Vagina (tissue), 2 donors: ENCODE measurements at regions not wholly inside any gene's neighbourhood (a gene's known extent, or its start where the extent isn't known, plus 50 kb on each side); places are given as distances from the start of the nearest gene placed in this dataset.
"Not testable (repeated sequence)": the region's sequence is repeated elsewhere in the genome, so short reads cannot be mapped to it uniquely, and the experiment has no call there.

ENCODE experiments used
- DNase-seq, 2 donors: peaks; one replicate each; pipeline ENCODE4 v3.0.0-alpha.2; 2017; ENCODE audit errors: extremely low spot score in 2 of 2
- H3K27ac ChIP-seq: fragments of 200-600 bp; sonication (generic); one replicate; pipeline ENCODE4 v1.5.1; 2019
- H3K27me3 ChIP-seq: fragments of 200-600 bp; sonication (generic); one replicate; pipeline ENCODE4 v1.5.1; 2019
- H3K36me3 ChIP-seq, 2 donors: fragments of 200-600 bp; sonication (generic); one replicate each; pipeline ENCODE4 v1.5.1; 2017 to 2019
- H3K4me1 ChIP-seq: fragments of 200-600 bp; sonication (generic); one replicate; pipeline ENCODE4 v1.5.1; 2019
- H3K4me3 ChIP-seq, 2 donors: fragments of 200-600 bp; sonication (generic); 1 replicate in 1 of 2; 2 replicates in 1 of 2; pipeline ENCODE4 v1.5.1; 2016 to 2019
- H3K9me3 ChIP-seq: fragments of 200-600 bp; sonication (generic); one replicate; pipeline ENCODE4 v1.5.1; 2019
- POLR2A ChIP-seq, 2 donors: fragments of 450-650 bp; IDR thresholded peaks; one replicate each; pipeline ENCODE4 v1.6.1; 2017; ENCODE audit warnings: antibody characterized with exemption in 2 of 2, mild to moderate bottlenecking in 2 of 2, moderate library complexity in 2 of 2
- POLR2AphosphoS5 ChIP-seq, 2 donors: sonication (generic); formaldehyde crosslinking; IDR thresholded peaks; one replicate each; pipeline ENCODE4 v1.9.0; 2017; ENCODE audit warnings: antibody characterized with exemption in 2 of 2, mild to moderate bottlenecking in 2 of 2, low read depth in 1 of 2; ENCODE audit not compliant: insufficient read depth in 1 of 2
- intact Hi-C: fragments of 100-400 bp; cut with DNase I; formaldehyde crosslinking; loops from one replicate; pipeline ENCODE4 v1.15.1; 2023
- TF ChIP-seq, protein P1 (sequence below), 3 experiments: fragments of 450-650 bp in 2 of 3; fragments of 200-600 bp in 1 of 3; sonication (generic) in 1 of 3; IDR thresholded peaks; one replicate each; pipeline ENCODE4 v1.5.1; 2017 to 2019; ENCODE audit warnings: antibody characterized with exemption in 3 of 3, mild to moderate bottlenecking in 2 of 3, moderate library complexity in 2 of 3

DNA sequence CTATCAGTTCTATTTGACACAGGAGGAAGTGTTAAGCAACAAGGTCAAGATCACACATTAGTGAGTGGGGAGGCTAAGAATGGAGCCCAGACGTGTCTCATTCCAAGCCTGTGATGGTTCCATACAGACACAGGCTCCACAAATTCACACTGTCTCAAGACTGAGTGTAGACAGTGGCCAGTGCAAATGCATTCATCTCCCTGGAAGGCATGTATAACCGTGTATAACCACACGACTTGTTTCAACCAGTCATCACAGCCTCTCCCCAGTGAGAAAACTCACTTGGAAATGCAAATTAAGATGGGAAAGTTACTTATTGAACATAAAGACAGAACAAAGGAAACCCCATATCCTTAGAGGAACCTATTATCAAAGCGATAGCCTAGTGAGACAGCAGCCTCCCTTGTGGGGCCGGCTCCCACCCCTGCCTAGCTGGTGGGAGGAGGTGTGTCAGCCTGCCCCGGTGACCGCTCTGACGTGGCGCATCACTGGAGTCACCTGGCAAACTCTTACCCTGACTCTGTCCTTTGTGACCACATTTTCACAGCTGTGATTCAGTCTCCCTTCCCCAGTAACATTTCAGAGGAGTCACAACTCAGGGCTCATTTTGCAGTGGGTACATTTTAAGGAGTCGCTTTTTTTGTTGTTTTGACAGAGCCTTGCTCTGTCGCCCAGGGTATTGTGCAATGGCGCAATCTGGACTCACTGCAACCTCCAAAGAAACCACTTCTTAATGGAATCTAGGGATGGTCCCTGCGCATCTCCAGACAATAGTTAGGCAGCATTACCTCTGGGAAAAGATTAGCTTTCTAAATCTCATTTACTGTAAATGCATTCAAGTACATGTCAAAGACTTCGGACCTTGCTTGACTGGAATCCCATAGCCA is 126.6 kb upstream of the PARD3 start:
- Histone ChIP-seq H3K27ac (no peak overlapping the region), H3K36me3 (no peaks in the 10 kb centered on the region), H3K9me3 (no peaks in the 10 kb centered on the region), H3K4me1 (no peaks in the 10 kb centered on the region), H3K4me3 (no peak overlapping the region), H3K27me3 (no peaks in the 10 kb centered on the region)
- intact Hi-C loops: no loop called here
- no peak for DNase-seq
- TF ChIP-seq, protein P1, sequence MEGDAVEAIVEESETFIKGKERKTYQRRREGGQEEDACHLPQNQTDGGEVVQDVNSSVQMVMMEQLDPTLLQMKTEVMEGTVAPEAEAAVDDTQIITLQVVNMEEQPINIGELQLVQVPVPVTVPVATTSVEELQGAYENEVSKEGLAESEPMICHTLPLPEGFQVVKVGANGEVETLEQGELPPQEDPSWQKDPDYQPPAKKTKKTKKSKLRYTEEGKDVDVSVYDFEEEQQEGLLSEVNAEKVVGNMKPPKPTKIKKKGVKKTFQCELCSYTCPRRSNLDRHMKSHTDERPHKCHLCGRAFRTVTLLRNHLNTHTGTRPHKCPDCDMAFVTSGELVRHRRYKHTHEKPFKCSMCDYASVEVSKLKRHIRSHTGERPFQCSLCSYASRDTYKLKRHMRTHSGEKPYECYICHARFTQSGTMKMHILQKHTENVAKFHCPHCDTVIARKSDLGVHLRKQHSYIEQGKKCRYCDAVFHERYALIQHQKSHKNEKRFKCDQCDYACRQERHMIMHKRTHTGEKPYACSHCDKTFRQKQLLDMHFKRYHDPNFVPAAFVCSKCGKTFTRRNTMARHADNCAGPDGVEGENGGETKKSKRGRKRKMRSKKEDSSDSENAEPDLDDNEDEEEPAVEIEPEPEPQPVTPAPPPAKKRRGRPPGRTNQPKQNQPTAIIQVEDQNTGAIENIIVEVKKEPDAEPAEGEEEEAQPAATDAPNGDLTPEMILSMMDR (IDR thresholded peaks at IDR 0.05): no peak

DNA sequence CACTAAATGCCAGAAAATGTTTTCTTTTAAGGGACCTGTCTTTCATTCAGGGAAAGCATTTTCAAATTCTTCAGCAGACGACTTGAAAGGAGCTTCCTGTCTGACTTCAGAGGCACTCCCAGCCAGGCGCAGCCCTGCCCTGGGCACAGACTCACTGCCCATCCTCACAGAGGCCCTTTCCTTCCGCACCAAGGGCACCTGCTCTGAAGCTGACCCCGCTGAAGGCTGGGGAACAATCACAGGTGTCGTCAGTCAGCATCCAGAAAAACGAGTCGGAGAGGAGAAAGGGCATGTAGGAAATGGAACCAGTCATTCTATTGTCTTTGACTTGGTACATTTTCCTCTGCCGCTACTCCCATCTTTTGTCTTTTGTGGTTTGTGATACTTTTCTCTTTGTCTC is 125.3 kb upstream of the PARD3 start:
- Histone ChIP-seq H3K27ac (no peak overlapping the region), H3K36me3 (no peaks in the 10 kb centered on the region), H3K4me1 (no peaks in the 10 kb centered on the region), H3K9me3 (no peaks in the 10 kb centered on the region), H3K4me3 (no peak overlapping the region), H3K27me3 (no peaks in the 10 kb centered on the region)
- intact Hi-C loops: no loop called here
- no peak for DNase-seq
- TF ChIP-seq, protein P1 (IDR thresholded peaks at IDR 0.05): no peak
- TF ChIP-seq POLR2A (IDR thresholded peaks at IDR 0.05): no peak
- peak in 1 of 2 donors; percentile 13 for TF ChIP-seq POLR2AphosphoS5 (IDR thresholded peaks at IDR 0.05; ENCODE audit: insufficient read depth in 1 of 2, low read depth in 1 of 2)

DNA sequence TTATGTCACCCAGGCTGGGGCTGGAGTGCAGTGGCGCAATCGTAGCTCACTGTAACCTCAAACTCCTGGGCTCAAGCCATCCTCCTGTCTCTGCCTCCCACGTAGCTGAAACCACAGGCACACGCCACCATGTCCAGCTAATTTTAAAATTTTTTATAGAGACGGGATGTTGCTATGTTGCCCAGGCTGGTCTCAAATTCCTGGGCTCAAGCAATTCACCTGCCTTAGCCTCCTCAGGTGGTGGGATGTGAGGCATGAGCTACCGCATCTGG is 123.2 kb upstream of the PARD3 start:
- Histone ChIP-seq H3K4me1 (peaks cover 7% of the 10 kb centered on the region), H3K27me3 (no peaks in the 10 kb centered on the region), H3K4me3 (no peak overlapping the region), H3K36me3 (no peaks in the 10 kb centered on the region), H3K27ac (no peak overlapping the region), H3K9me3 (no peaks in the 10 kb centered on the region)
- TF ChIP-seq, protein P1 (IDR thresholded peaks at IDR 0.05): no peak
- TF ChIP-seq POLR2A (IDR thresholded peaks at IDR 0.05) (no peak), POLR2AphosphoS5 (IDR thresholded peaks at IDR 0.05; ENCODE audit: insufficient read depth in 1 of 2, low read depth in 1 of 2) (no peak)
- no peak for DNase-seq
- intact Hi-C loops: no loop called here

DNA sequence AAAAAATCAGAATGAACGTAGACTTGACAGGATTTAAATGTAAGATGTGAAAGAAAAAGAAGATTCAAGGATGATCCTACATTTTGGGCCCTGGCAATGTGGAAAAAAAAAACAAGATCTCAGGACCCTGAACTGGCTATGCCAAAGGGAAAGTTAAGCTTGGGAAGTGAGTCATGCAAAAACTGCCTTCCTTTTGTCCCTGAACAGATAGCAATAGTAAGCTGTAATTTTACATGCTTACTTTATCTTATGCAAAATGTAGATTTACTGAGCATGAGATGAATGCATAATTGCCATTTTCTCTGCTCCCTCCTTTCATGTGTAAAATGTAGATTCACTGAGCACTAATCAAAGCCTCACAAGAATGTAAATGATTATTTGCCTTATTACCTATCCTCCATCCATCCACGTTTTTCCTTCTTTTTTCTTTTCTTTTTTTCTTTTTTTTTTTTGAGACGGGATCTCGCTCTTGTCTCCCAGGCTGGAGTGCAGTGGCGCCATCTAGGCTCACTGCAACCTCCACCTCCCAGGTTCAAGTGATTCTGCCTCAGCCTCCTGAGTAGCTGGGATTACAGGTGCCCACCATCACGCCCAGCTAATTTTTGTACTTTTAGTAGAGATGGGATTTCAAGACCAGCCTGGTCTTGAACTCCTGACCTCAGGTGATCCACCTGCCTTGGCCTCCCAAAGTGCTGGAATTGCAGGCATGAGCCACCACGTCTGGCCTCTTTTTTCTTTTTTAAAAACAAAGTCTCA is 122.7 kb upstream of the PARD3 start:
- H3K9me3 ChIP-seq, intact Hi-C loops, H3K36me3 ChIP-seq, H3K4me3 ChIP-seq, DNase-seq, H3K4me1 ChIP-seq, H3K27ac ChIP-seq, H3K27me3 ChIP-seq: not testable (repeated sequence)

DNA sequence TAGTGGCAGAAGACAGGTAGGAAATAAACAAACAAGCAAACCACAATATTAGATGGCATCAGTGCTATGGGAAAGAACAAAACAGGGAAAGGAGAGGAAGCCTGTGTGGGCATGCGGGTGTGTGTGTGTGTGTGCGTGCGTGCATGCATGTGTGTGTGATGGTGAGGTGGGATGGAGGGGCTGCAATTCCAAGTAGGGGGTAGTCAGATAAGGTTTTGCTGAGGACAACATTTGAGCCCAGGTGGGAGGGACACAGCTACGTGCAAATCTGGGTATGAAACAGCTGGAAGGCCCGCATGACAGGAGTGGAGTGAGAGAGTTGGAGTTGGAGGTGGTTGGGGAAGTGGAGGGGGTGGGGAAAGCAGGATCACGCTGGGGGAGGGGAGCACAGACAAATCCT is 121.0 kb upstream of the PARD3 start:
- TF ChIP-seq, protein P1 (IDR thresholded peaks at IDR 0.05): no peak
- TF ChIP-seq POLR2AphosphoS5 (IDR thresholded peaks at IDR 0.05; ENCODE audit: insufficient read depth in 1 of 2, low read depth in 1 of 2) (no peak), POLR2A (IDR thresholded peaks at IDR 0.05) (no peak)
- no peak overlapping the region for H3K4me3 ChIP-seq
- intact Hi-C loops: no loop called here

More for the DNA sequence above, 121.0 kb upstream of the PARD3 start:
- no peak overlapping the region for H3K27ac ChIP-seq
- H3K27me3 ChIP-seq: no peaks in the 10 kb centered on the region
- H3K36me3 ChIP-seq: no peaks in the 10 kb centered on the region
- no peak for DNase-seq
- peaks cover 7% of the 10 kb centered on the region for H3K4me1 ChIP-seq
- no peaks in the 10 kb centered on the region for H3K9me3 ChIP-seq
